ENCODE measurements at regions not wholly inside any gene's neighbourhood (a gene's known extent, or its start where the extent isn't known, plus 50 kb on each side); places are given as distances from the start of the nearest gene placed in this dataset.

DNA sequence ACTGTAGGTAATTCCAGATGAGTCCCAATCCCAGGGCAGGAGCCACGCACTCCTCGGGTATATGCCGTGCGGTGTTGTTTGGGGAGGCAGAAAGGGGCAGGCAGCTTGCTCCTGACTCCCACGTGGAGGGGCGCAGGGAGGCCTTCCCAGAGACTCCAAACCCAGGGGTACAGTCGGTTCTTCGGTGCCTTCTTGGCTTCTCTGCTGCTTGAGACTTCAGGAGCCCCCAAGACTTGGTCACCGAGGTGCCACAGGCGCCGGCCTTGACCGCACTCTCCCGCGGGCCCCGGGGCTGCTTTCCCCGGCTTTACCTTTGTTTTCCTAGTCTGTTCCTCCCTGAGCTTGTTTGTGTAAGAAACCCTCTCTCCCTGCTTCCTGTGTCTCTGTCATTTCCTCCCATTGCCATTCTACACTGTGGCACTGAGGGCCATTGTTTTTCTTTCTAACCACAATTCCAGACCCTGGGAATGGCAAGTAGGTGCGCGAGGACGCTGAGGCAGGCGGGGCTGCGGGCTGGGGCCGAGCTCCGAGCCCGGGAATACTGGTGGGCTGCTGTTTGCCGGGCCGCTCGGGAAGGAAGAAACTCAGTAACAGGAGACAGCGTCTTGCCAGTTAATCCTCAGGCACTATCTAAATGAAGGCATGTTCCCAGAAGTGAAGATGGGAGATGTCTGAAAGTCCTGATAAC, 215.6 kb upstream of the HEY2 start:
- intact Hi-C loops (cut with DNase I) = no loop called here
- DNase-seq = no peak
- Histone ChIP-seq H3K4me3 (peak overlapping the region in 3 of 4 donors; percentile 3 to 32 (median 15)), H3K36me3 (no peaks in the 10 kb centered on the region), H3K27ac (no peak overlapping the region), H3K27me3 (peaks cover 0 to 43% (median 0%) of the 10 kb centered on the region in 4 donors), H3K4me1 (peaks cover 0 to 11% (median 4%) of the 10 kb centered on the region in 3 donors), H3K9me3 (no peaks in the 10 kb centered on the region)
- WGBS, 2 donors = 25 to 28% methylated on average over 22 of the region's 28 CpGs
- TF ChIP-seq, protein P1, sequence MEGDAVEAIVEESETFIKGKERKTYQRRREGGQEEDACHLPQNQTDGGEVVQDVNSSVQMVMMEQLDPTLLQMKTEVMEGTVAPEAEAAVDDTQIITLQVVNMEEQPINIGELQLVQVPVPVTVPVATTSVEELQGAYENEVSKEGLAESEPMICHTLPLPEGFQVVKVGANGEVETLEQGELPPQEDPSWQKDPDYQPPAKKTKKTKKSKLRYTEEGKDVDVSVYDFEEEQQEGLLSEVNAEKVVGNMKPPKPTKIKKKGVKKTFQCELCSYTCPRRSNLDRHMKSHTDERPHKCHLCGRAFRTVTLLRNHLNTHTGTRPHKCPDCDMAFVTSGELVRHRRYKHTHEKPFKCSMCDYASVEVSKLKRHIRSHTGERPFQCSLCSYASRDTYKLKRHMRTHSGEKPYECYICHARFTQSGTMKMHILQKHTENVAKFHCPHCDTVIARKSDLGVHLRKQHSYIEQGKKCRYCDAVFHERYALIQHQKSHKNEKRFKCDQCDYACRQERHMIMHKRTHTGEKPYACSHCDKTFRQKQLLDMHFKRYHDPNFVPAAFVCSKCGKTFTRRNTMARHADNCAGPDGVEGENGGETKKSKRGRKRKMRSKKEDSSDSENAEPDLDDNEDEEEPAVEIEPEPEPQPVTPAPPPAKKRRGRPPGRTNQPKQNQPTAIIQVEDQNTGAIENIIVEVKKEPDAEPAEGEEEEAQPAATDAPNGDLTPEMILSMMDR (IDR thresholded peaks at IDR 0.05) = no peak
- TF ChIP-seq POLR2A (IDR thresholded peaks at IDR 0.05) = no peak

DNA sequence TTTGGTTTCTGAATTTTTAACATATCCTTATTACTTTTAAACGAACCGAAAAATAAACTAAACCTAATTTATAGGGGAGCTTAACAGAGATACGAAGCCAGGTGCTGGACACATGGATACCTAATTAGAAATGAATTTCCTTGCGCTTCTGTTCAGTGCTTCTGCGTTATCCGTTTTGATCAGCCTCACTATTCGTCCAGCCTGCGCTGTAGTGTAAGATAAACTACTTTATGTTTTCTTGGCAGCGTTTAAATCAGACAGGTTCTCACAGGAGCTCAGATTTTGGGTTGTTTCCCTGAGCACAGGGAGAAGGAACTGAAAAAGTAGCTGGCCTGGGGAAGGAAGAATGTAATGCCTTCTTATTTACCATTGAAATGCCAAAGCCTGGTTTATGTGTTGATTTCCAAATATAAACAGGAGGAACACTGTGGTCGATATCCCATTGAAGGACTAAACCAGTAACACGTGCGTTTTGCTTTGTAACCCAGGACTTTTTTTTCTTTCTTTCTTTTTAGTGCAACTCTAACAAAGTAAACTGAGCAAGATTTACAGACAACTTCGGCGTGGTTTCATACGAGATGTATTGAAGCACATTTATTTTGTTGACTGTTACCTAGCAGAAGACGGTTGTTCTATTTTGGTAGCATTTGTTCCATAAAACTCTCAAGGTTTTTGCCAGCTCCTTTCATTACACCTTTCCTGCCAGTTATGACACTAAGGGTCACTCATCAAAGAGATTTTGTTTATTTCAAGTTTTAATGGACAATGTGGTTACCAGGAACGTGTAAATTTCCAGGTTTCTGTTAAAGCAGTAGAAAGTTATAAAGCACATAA, 214.8 kb upstream of the HEY2 start:
- Histone ChIP-seq H3K27ac (no peak overlapping the region), H3K4me3 (peak overlapping the region in 3 of 4 donors; percentile 3 to 32 (median 15)), H3K4me1 (peaks cover 0 to 11% (median 4%) of the 10 kb centered on the region in 3 donors), H3K9me3 (no peaks in the 10 kb centered on the region), H3K36me3 (no peaks in the 10 kb centered on the region), H3K27me3 (peaks cover 0 to 42% (median 0%) of the 10 kb centered on the region in 4 donors)
- intact Hi-C loops (cut with DNase I) = no loop called here
- WGBS, 2 donors = 18 to 19% methylated on average over 17 of the region's 17 CpGs
- no peak for DNase-seq
- TF ChIP-seq, protein P1 (IDR thresholded peaks at IDR 0.05) = no peak
- TF ChIP-seq POLR2A (IDR thresholded peaks at IDR 0.05) = no peak

DNA sequence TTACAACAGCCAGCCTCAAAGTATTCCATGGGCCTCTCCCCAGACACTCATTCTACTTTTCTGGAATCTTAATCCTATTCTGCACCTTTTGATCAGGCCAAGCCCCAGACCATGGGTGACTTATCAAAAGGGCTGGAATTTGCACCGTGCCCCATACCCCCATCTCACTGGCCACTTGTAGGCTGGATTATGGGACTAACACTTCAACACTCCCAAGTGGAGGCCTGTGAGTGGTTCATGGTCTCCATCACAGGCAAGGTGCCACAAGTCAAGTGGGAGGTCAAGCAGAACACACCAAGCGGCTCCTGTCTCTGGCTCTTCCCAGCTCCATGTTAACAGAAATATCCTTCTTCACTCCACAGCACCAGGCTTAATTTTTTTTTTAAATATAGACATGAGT, 212.3 kb upstream of the HEY2 start:
- no peak for TF ChIP-seq POLR2A (IDR thresholded peaks at IDR 0.05)
- TF ChIP-seq, protein P1 (IDR thresholded peaks at IDR 0.05) = no peak
- H3K9me3 ChIP-seq = no peaks in the 10 kb centered on the region
- H3K4me3 ChIP-seq = no peak overlapping the region
- no peaks in the 10 kb centered on the region for H3K36me3 ChIP-seq
- no peak overlapping the region for H3K27ac ChIP-seq
- intact Hi-C loops (cut with DNase I) = no loop called here
- no peak for DNase-seq
- WGBS, 2 donors = 86 to 90% methylated on average over 2 of the region's 2 CpGs
- H3K27me3 ChIP-seq = peaks cover 0 to 36% (median 0%) of the 10 kb centered on the region in 4 donors
- peaks cover 0 to 11% (median 4%) of the 10 kb centered on the region in 3 donors for H3K4me1 ChIP-seq

DNA sequence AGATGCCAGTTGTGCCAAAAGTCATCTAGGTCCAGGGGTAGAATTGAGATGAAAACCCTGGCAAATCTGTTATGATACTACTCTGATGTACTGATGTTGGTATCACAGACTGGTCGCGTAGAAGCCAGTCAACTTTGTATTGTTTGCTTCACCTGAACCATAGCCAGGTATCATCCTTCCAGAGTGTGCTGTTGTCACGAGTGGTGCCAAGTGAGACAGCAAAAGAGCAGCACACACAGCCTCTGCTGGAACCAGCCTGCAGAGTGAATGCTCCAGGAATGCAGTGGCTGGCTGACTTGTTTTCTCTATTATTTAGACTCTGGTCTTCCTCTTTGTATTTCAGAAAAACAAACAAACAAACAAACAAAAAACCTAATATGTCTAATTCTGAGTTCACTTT, 209.5 kb upstream of the HEY2 start:
- Histone ChIP-seq H3K27me3 (peaks cover 0 to 14% (median 0%) of the 10 kb centered on the region in 4 donors), H3K4me1 (peaks cover 0 to under 1% (median 0%) of the 10 kb centered on the region in 3 donors), H3K9me3 (no peaks in the 10 kb centered on the region), H3K27ac (no peak overlapping the region), H3K4me3 (no peak overlapping the region), H3K36me3 (no peaks in the 10 kb centered on the region)
- intact Hi-C loops (cut with DNase I) = no loop called here
- TF ChIP-seq, protein P1 (IDR thresholded peaks at IDR 0.05) = no peak
- 75 to 91% methylated on average over 3 of the region's 3 CpGs for WGBS, 2 donors
- DNase-seq = no peak

DNA sequence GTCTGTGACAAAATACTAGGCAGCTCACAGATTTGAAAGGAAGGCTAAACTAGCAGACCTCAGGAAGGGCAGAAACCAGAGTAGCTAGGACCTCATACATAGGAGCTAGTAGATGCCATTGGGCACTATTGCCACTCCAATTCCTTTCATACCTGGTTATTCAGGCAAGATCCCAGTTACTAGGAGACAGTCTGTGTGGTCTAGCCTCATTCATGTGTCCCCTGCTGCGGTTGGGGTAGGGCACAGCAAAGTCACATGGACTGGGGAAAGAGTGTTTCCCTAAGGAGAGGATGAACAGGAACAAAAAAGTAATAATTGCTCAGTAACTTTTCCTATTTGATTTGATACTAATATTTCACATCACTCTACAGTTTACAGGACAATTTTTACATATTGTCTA, 204.6 kb upstream of the HEY2 start:
- no peaks in the 10 kb centered on the region for H3K9me3 ChIP-seq
- H3K4me3 ChIP-seq = no peak overlapping the region
- intact Hi-C loops (cut with DNase I) = no loop called here
- no peak for DNase-seq
- peaks cover 0 to 8% (median 0%) of the 10 kb centered on the region in 3 donors for H3K4me1 ChIP-seq
- no peak overlapping the region for H3K27ac ChIP-seq
- H3K27me3 ChIP-seq = no peaks in the 10 kb centered on the region
- no peaks in the 10 kb centered on the region for H3K36me3 ChIP-seq
- TF ChIP-seq, protein P1 (IDR thresholded peaks at IDR 0.05) = no peak
- no peak for TF ChIP-seq POLR2A (IDR thresholded peaks at IDR 0.05)
- 64 to 78% methylated on average over 1 of the region's 1 CpG for WGBS, 2 donors
